AG04449 (cell line): ENCODE measurements at regions not wholly inside any gene's neighbourhood (a gene's known extent, or its start where the extent isn't known, plus 50 kb on each side); places are given as distances from the start of the nearest gene placed in this dataset.

Experiments
- CTCF ChIA-PET: fragments of 350-600 bp; formaldehyde crosslinking; extraction: SDS; loops from one replicate; lab custom pipeline; 2021; ENCODE audit warnings: antibody characterized with exemption; lab: Yijun Ruan, JAX
- POLR2A ChIA-PET: fragments of 400-600, 350-600 bp; formaldehyde crosslinking; extraction: SDS; loops from one replicate; lab custom pipeline; 2020; ENCODE audit warnings: antibody characterized with exemption, inconsistent platforms; lab: Yijun Ruan, JAX
- DNase-seq: peaks from one replicate; pipeline ENCODE4 v3.0.0-alpha.2; 2010; ENCODE audit warnings: low read depth, low spot score
- H3K4me3 ChIP-seq: 2 replicates; pipeline ENCODE4 v1.5.1; 2011; ENCODE audit warnings: low read depth, mild to moderate bottlenecking, control low read depth, low read length
- CTCF ChIP-seq: IDR thresholded peaks from one replicate; pipeline ENCODE4 v1.5.1; 2011; ENCODE audit warnings: mild to moderate bottlenecking, moderate library complexity, low read length, control low read depth, inconsistent platforms; ENCODE audit not compliant: insufficient read depth; ENCODE audit errors: missing control alignments

- no peak overlapping the region for H3K4me3 ChIP-seq
- ChIA-PET POLR2A (no interaction called here), CTCF (no interaction called here)
- no peak for DNase-seq
- TF ChIP-seq CTCF: no peak
These were observed 560.8 kb upstream of the LARGE1 start for GRCh38 chr22:34481090-34481489.

GRCh38 chr22:34486381-34486780 is 566.1 kb upstream of the LARGE1 start:
- TF ChIP-seq CTCF: no peak
- no peak for DNase-seq
- ChIA-PET POLR2A (no interaction called here), CTCF (no interaction called here)
- H3K4me3 ChIP-seq: no peak overlapping the region

GRCh38 chr22:34489861-34490260 is 569.6 kb upstream of the LARGE1 start:
- ChIA-PET POLR2A (no interaction called here), CTCF (no interaction called here)
- no peak for DNase-seq
- TF ChIP-seq CTCF: no peak
- no peak overlapping the region for H3K4me3 ChIP-seq

GRCh38 chr22:34490886-34491285 is 570.6 kb upstream of the LARGE1 start:
- H3K4me3 ChIP-seq: no peak overlapping the region
- ChIA-PET CTCF (no interaction called here), POLR2A (no interaction called here)
- no peak for DNase-seq
- no peak for TF ChIP-seq CTCF

- TF ChIP-seq CTCF: no peak
- ChIA-PET CTCF (no interaction called here), POLR2A (no interaction called here)
- H3K4me3 ChIP-seq: no peak overlapping the region
- DNase-seq: no peak
These were observed 572.5 kb upstream of the ISX start for GRCh38 chr22:34493486-34493885.

- DNase-seq: no peak
- no peak overlapping the region for H3K4me3 ChIP-seq
- ChIA-PET CTCF (no interaction called here), POLR2A (no interaction called here)
- no peak for TF ChIP-seq CTCF
These were observed 564.5 kb upstream of the ISX start for GRCh38 chr22:34501366-34501965.
